ENCODE measurements at regions not wholly inside any gene's neighbourhood (a gene's known extent, or its start where the extent isn't known, plus 50 kb on each side); places are given as distances from the start of the nearest gene placed in this dataset.

DNA sequence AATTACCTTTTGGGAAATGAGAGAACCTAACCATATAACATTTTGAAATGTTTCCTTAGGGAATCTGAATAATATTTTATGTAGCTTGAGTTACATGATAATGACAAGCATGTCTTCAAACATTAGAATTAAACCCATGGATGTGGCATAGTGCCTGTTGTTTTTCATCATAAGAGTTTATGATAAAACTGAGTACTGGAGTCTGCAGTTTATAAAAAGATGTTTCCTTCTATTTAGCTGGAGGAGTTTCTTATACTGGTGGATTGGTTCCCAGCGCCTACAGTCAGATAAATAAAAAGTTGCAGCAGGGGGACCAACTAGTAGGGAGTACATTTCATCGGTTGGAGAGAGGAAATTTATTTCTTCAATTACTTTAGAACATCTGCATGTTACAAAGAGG, 70.1 kb upstream of the PCDH18 start:
- DNase-seq (ENCODE audit: low read depth) = no peak
- H3K4me3 ChIP-seq (ENCODE audit: low read depth, low read length) = no peak overlapping the region
- TF ChIP-seq, protein P1, sequence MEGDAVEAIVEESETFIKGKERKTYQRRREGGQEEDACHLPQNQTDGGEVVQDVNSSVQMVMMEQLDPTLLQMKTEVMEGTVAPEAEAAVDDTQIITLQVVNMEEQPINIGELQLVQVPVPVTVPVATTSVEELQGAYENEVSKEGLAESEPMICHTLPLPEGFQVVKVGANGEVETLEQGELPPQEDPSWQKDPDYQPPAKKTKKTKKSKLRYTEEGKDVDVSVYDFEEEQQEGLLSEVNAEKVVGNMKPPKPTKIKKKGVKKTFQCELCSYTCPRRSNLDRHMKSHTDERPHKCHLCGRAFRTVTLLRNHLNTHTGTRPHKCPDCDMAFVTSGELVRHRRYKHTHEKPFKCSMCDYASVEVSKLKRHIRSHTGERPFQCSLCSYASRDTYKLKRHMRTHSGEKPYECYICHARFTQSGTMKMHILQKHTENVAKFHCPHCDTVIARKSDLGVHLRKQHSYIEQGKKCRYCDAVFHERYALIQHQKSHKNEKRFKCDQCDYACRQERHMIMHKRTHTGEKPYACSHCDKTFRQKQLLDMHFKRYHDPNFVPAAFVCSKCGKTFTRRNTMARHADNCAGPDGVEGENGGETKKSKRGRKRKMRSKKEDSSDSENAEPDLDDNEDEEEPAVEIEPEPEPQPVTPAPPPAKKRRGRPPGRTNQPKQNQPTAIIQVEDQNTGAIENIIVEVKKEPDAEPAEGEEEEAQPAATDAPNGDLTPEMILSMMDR (IDR thresholded peaks at IDR 0.05; ENCODE audit: insufficient read depth, low read depth, low read length) = no peak

DNA sequence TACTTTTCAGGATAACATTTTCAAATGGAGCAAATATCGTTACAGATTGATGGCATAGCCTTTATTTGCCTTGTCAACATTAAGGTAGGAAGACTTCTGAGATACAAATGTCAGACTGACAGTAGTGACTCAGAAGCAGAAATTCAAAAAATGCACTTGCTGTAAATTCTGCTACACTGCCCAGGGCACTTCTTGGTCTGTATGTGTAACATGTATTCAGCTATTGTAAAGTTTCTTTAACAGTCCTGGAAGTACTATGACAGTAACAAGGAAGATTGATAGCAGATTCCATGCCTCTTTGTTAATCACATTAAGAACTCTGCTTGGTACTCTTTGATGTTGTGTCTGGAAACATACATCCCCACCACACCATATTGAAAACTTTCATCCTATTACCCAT, 69.6 kb upstream of the PCDH18 start:
- TF ChIP-seq, protein P1 (IDR thresholded peaks at IDR 0.05; ENCODE audit: insufficient read depth, low read depth, low read length) = no peak
- DNase-seq (ENCODE audit: low read depth) = no peak
- H3K4me3 ChIP-seq (ENCODE audit: low read depth, low read length) = no peak overlapping the region

DNA sequence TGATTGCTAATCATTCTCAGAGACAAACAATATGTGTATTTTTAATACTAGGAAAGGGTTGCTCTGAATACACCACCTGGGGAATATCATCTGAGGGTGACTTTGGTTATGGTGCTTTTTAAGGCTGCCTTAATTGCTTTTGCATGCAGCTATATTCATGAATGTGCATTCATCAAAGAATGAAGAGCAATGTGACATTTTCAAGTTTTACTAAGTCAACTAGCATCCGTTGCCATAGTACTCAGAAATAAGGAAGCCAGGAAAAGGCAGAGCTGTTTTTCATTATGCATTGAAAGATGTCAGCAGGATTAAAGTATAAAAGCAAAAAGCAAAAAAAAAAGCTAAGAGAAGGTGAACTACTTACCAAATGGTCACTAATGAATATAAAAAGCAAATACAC, 67.4 kb upstream of the PCDH18 start:
- TF ChIP-seq, protein P1 (IDR thresholded peaks at IDR 0.05; ENCODE audit: insufficient read depth, low read depth, low read length) = no peak
- no peak overlapping the region for H3K4me3 ChIP-seq (ENCODE audit: low read depth, low read length)
- no peak for DNase-seq (ENCODE audit: low read depth)

DNA sequence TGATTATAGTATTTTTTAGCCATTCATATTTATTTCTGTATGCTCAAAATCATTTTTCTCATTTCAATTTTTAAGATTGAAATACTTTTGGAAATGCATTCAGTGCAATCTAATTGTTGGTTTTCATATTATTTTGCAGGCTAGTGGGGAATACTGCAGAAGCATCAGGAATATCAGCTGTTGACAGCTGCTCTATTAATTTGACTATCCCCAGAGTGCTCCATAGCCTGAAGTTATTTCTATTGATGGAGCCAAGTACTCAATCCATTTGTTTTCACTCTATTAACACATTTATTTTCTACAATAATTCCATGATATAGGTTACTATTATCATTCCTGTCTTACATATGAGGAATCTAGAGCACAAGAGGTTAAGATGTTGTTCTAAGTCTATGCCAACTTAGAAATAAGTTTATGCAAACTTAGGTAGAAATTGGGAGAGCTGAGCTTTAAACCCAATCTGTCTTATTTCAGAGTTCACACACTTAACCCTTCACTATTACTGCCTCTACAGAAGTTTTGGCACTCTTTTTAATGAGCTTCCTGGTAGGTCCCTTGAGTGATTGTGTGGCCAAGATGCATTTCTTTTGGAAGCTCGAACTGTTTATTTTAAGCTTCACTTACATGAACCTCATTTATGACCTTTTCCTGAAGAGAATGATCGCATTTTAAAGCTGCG, 65.6 kb upstream of the PCDH18 start:
- DNase-seq (ENCODE audit: low read depth) = peak; percentile 78
- TF ChIP-seq, protein P1 (IDR thresholded peaks at IDR 0.05; ENCODE audit: insufficient read depth, low read depth, low read length) = no peak
- H3K4me3 ChIP-seq (ENCODE audit: low read depth, low read length) = no peak overlapping the region

DNA sequence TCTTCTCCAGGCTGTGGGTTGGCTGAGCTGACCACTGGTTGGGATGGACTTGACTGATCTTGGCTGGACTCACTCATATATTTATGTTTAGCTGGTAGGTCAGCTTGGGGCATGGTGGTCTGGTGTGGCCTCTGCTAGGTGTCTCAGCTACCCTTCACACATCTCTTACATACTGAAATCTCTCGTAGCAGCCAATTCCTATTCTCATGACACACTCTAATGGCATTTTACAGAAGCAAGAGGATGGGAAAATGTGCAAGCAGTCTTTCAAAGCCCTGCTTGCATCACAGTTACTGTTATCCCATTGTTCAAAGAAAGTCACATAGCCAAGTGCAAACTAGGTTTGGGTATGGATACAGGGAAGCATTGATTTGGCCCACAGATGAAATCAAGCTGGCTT, 55.5 kb upstream of the PCDH18 start:
- TF ChIP-seq, protein P1 (IDR thresholded peaks at IDR 0.05; ENCODE audit: insufficient read depth, low read depth, low read length) = no peak
- no peak for DNase-seq (ENCODE audit: low read depth)
- no peak overlapping the region for H3K4me3 ChIP-seq (ENCODE audit: low read depth, low read length)

DNA sequence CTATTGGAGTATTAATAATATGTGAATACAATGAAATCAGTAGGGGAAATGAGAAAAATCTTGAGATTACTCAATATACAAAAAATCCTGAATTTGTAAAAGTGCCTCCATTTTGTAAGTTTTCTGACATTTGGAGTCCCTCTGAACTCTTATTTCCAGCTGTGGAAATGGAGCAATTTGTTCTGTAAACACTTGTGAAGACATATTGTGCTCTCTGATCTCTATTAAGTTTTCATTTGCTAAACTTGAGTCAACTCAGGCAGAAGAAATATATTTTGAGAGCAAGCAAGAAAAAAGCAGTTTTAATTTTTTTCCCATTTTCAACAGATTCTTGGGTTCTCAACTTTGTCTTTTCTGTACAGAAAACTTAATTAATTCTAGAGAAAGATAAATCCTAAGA, 51.4 kb upstream of the PCDH18 start:
- H3K4me3 ChIP-seq (ENCODE audit: low read depth, low read length) = no peak overlapping the region
- TF ChIP-seq, protein P1 (IDR thresholded peaks at IDR 0.05; ENCODE audit: insufficient read depth, low read depth, low read length) = no peak
- peak; percentile 37 for DNase-seq (ENCODE audit: low read depth)

Data from fibroblast of villous mesenchyme (primary cell).